ENCODE measurements at regions not wholly inside any gene's neighbourhood (a gene's known extent, or its start where the extent isn't known, plus 50 kb on each side); places are given as distances from the start of the nearest gene placed in this dataset.

DNA sequence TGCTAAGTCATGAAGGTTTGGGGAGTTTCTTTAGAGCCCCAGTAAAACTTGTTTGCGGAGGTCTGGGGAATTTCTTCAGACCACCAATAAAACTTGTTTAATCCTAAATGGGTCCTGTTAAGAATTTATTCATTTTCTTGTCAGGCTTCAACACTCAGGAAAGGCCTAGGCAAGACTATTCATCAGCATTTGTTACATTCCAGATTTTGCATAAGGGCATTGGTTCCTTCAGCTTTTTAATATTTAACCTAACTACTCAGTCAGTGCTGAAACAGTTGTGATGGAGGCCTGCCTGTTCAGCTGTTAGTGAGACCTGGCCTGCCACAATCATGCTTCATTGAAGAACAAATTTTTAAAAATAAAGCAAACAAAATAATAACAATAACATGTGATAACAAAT, 954.2 kb upstream of the SEMA6D start:
- Mint-ChIP-seq H3K4me1 (no peaks in the 10 kb centered on the region), H3K36me3 (ENCODE audit: low read depth) (no peaks in the 10 kb centered on the region), H3K27me3 (no peaks in the 10 kb centered on the region), H3K27ac (no peak overlapping the region), H3K4me3 (no peak overlapping the region)
- ATAC-seq (no peak), DNase-seq (no peak)
- H3K9me3 ChIP-seq (ENCODE audit: control insufficient read depth, low read length, poor library complexity, severe bottlenecking), result peaks cover 3% of the 10 kb centered on the region

DNA sequence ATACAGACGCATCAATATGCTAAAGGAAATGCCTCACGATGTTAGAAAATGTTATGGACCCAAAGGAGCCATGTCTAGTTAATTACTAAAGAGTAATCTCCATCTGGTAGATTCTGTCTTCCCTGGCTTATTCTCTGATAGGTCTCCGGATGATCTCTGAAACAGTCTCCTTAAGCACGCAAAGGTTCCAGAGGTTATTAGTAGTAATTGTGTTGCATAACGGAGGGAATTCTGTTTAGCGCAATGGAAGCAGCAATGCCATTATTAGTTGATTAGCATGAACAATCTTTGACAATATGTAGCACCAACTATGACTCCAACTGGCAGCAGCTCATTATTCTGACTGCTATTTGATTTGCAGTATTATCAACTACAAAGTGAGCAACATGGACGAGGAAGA, 952.5 kb upstream of the SEMA6D start:
- H3K9me3 ChIP-seq (ENCODE audit: control insufficient read depth, low read length, poor library complexity, severe bottlenecking), result peaks cover 3% of the 10 kb centered on the region
- no peak overlapping the region for H3K4me3 Mint-ChIP-seq
- H3K36me3 Mint-ChIP-seq (ENCODE audit: low read depth), result no peaks in the 10 kb centered on the region
- H3K27me3 Mint-ChIP-seq, result no peaks in the 10 kb centered on the region
- no peak overlapping the region for H3K27ac Mint-ChIP-seq
- H3K4me1 Mint-ChIP-seq, result no peaks in the 10 kb centered on the region
- ATAC-seq, result no peak
- no peak for DNase-seq

DNA sequence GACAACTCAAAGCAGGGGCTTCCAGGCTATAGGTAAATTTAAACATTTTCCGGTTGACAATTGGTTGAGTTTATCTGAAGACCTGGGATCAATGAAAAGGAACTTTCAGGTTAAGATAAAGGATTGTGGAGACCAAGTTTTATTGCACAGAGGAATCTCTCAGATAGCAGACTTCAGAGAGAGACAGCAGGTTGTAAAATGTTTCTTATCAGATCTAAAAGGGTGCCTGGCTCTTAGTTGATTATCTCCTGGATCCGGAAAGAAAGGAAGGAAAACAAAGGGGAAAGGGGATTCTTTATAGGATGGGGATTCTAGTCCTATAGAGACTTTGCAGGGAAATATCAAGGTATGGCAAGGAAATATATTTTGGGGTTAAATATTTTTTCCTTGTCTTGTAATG, 951.3 kb upstream of the SEMA6D start:
- H3K27me3 Mint-ChIP-seq, result no peaks in the 10 kb centered on the region
- peaks cover 3% of the 10 kb centered on the region for H3K9me3 ChIP-seq (ENCODE audit: control insufficient read depth, low read length, poor library complexity, severe bottlenecking)
- no peaks in the 10 kb centered on the region for H3K4me1 Mint-ChIP-seq
- ATAC-seq (no peak), DNase-seq (no peak)
- H3K27ac Mint-ChIP-seq, result no peak overlapping the region
- no peak overlapping the region for H3K4me3 Mint-ChIP-seq
- no peaks in the 10 kb centered on the region for H3K36me3 Mint-ChIP-seq (ENCODE audit: low read depth)

GRCh38 chr15:46768287-46768686, 949.0 kb upstream of the SEMA6D start:
- ATAC-seq (no peak), DNase-seq (no peak)
- Mint-ChIP-seq H3K36me3 (ENCODE audit: low read depth) (no peaks in the 10 kb centered on the region), H3K4me3 (no peak overlapping the region), H3K4me1 (no peaks in the 10 kb centered on the region), H3K27ac (no peak overlapping the region), H3K27me3 (no peaks in the 10 kb centered on the region)
- H3K9me3 ChIP-seq (ENCODE audit: control insufficient read depth, low read length, poor library complexity, severe bottlenecking), result peaks cover 3% of the 10 kb centered on the region

DNA sequence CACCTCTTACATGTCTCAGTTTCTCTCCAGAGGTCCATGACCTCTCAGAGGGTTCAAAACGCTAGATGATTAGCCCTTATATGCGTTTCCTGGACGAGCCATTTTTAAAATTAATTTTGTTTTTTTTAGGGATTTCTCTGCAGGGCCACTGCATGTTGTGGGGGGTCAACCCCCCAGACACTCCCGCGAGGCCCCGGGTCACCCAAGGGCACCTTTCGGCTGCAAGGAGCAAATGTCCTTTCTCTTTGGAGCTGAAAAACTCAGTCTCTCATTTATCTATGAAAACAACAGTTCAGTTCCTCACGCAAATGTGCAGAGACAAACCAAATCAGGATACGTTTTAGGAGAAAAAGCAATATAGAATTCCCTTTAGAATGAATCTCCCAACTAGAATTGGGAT, 944.3 kb upstream of the SEMA6D start:
- ATAC-seq (no peak), DNase-seq (no peak)
- Mint-ChIP-seq H3K27ac (no peak overlapping the region), H3K27me3 (no peaks in the 10 kb centered on the region), H3K4me1 (no peaks in the 10 kb centered on the region), H3K4me3 (no peak overlapping the region), H3K36me3 (ENCODE audit: low read depth) (no peaks in the 10 kb centered on the region)
- H3K9me3 ChIP-seq (ENCODE audit: control insufficient read depth, low read length, poor library complexity, severe bottlenecking), result no peaks in the 10 kb centered on the region

- H3K4me3 Mint-ChIP-seq, result no peak overlapping the region
- H3K36me3 Mint-ChIP-seq (ENCODE audit: low read depth), result no peaks in the 10 kb centered on the region
- ATAC-seq, result no peak
- H3K9me3 ChIP-seq (ENCODE audit: control insufficient read depth, low read length, poor library complexity, severe bottlenecking), result no peaks in the 10 kb centered on the region
- no peaks in the 10 kb centered on the region for H3K4me1 Mint-ChIP-seq
- H3K27me3 Mint-ChIP-seq, result no peaks in the 10 kb centered on the region
- no peak for DNase-seq
- no peak overlapping the region for H3K27ac Mint-ChIP-seq
Observed at GRCh38 chr15:46778876-46779275, 938.4 kb upstream of the SEMA6D start.

GRCh38 chr15:46786590-46787285, 930.6 kb upstream of the SEMA6D start:
- no peak overlapping the region for H3K27ac Mint-ChIP-seq
- no peak overlapping the region for H3K4me3 Mint-ChIP-seq
- H3K36me3 Mint-ChIP-seq (ENCODE audit: low read depth), result no peaks in the 10 kb centered on the region
- DNase-seq (no peak), ATAC-seq (no peak)
- no peaks in the 10 kb centered on the region for H3K9me3 ChIP-seq (ENCODE audit: control insufficient read depth, low read length, poor library complexity, severe bottlenecking)
- H3K27me3 Mint-ChIP-seq, result no peaks in the 10 kb centered on the region
- H3K4me1 Mint-ChIP-seq, result no peaks in the 10 kb centered on the region

DNA sequence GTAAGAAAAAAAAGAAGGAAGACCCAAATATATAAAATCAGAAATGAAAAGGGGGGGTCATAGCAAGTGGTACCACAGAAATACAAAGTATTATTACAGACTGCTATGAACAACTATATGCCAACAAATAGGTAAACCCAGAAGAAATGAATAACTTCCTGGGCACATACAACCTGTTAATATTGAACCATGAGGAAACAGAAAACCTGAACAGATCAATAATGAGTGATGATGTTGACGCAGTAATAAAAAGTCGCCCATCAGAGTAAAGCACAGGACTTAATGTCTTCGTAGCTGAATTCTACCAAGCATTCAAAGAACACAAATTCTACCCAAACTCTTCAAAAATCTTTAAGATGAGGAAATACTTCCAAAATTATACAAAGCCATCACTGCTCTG, 921.6 kb upstream of the SEMA6D start:
- Mint-ChIP-seq H3K27me3 (no peaks in the 10 kb centered on the region), H3K4me3 (no peak overlapping the region), H3K4me1 (no peaks in the 10 kb centered on the region), H3K27ac (no peak overlapping the region), H3K36me3 (ENCODE audit: low read depth) (no peaks in the 10 kb centered on the region)
- DNase-seq (no peak), ATAC-seq (no peak)
- no peaks in the 10 kb centered on the region for H3K9me3 ChIP-seq (ENCODE audit: control insufficient read depth, low read length, poor library complexity, severe bottlenecking)

GRCh38 chr15:46808834-46809233, 908.5 kb upstream of the SEMA6D start:
- Mint-ChIP-seq H3K27me3 (no peaks in the 10 kb centered on the region), H3K36me3 (ENCODE audit: low read depth) (no peaks in the 10 kb centered on the region), H3K27ac (no peak overlapping the region), H3K4me1 (no peaks in the 10 kb centered on the region), H3K4me3 (no peak overlapping the region)
- no peak for DNase-seq
- ATAC-seq, result no peak
- no peaks in the 10 kb centered on the region for H3K9me3 ChIP-seq (ENCODE audit: control insufficient read depth, low read length, poor library complexity, severe bottlenecking)

DNA sequence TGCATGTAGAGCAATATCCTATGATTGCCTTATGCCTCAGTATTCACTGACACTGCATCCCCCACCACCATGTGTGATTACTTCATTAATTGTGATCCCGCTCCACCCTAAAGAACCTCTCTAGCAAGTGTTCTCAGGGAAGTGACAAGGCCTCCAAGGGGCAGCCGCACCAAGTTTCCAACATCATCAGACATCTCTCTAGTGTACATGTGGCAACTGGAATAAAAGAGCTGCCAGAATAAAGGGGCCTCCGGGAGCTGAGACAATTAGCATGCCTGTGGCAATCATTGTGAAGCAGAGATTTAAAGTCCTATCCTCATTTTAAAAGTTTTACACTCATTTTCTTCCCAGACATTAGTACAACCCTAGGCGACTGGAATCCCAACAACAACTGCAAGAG, 902.1 kb upstream of the SEMA6D start:
- no peak overlapping the region for H3K4me3 Mint-ChIP-seq
- DNase-seq (no peak), ATAC-seq (no peak)
- H3K27ac Mint-ChIP-seq, result no peak overlapping the region
- no peaks in the 10 kb centered on the region for H3K36me3 Mint-ChIP-seq (ENCODE audit: low read depth)
- H3K27me3 Mint-ChIP-seq, result no peaks in the 10 kb centered on the region
- H3K4me1 Mint-ChIP-seq, result no peaks in the 10 kb centered on the region
- no peaks in the 10 kb centered on the region for H3K9me3 ChIP-seq (ENCODE audit: control insufficient read depth, low read length, poor library complexity, severe bottlenecking)

- Mint-ChIP-seq H3K4me3 (no peak overlapping the region), H3K36me3 (ENCODE audit: low read depth) (no peaks in the 10 kb centered on the region), H3K27me3 (no peaks in the 10 kb centered on the region), H3K4me1 (no peaks in the 10 kb centered on the region), H3K27ac (no peak overlapping the region)
- ATAC-seq, result no peak
- H3K9me3 ChIP-seq (ENCODE audit: control insufficient read depth, low read length, poor library complexity, severe bottlenecking), result no peaks in the 10 kb centered on the region
- no peak for DNase-seq
Observed at GRCh38 chr15:46815765-46816164, 901.5 kb upstream of the SEMA6D start.

- H3K27ac Mint-ChIP-seq, result no peak overlapping the region
- ATAC-seq (no peak), DNase-seq (no peak)
- no peaks in the 10 kb centered on the region for H3K9me3 ChIP-seq (ENCODE audit: control insufficient read depth, low read length, poor library complexity, severe bottlenecking)
- H3K4me3 Mint-ChIP-seq, result no peak overlapping the region
- H3K27me3 Mint-ChIP-seq, result no peaks in the 10 kb centered on the region
- H3K4me1 Mint-ChIP-seq, result no peaks in the 10 kb centered on the region
- H3K36me3 Mint-ChIP-seq (ENCODE audit: low read depth), result no peaks in the 10 kb centered on the region
Observed at GRCh38 chr15:46848704-46849103, 868.6 kb upstream of the SEMA6D start.

DNA sequence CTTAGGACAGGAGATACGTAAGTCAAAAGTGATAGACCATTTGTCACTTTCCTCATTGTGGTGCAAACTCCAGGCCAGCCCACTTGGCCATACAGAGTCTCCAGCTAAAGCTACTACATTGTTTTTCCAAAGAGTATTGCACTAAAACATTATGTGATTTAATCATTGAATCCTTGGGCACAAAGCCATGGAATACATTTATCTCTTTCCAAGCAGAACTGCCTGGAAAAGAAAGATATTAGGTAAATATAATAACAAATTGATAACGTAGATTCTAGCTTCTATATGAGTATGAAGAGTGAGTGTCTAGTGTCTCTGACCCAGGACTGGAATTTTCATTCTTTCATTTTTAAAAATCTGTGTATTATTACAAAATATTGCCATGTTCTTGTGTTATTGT, 863.7 kb upstream of the SEMA6D start:
- no peaks in the 10 kb centered on the region for H3K4me1 Mint-ChIP-seq
- no peaks in the 10 kb centered on the region for H3K9me3 ChIP-seq (ENCODE audit: control insufficient read depth, low read length, poor library complexity, severe bottlenecking)
- ATAC-seq (no peak), DNase-seq (no peak)
- no peaks in the 10 kb centered on the region for H3K27me3 Mint-ChIP-seq
- no peak overlapping the region for H3K27ac Mint-ChIP-seq
- H3K36me3 Mint-ChIP-seq (ENCODE audit: low read depth), result no peaks in the 10 kb centered on the region
- no peak overlapping the region for H3K4me3 Mint-ChIP-seq

- H3K9me3 ChIP-seq (ENCODE audit: control insufficient read depth, low read length, poor library complexity, severe bottlenecking), result no peaks in the 10 kb centered on the region
- DNase-seq, result no peak
Observed at GRCh38 chr15:46854564-46854963, 862.7 kb upstream of the SEMA6D start.

More at GRCh38 chr15:46854564-46854963, 862.7 kb upstream of the SEMA6D start:
- ATAC-seq, result no peak
- H3K36me3 Mint-ChIP-seq (ENCODE audit: low read depth), result no peaks in the 10 kb centered on the region
- no peak overlapping the region for H3K27ac Mint-ChIP-seq
- no peaks in the 10 kb centered on the region for H3K4me1 Mint-ChIP-seq
- H3K4me3 Mint-ChIP-seq, result no peak overlapping the region
- no peaks in the 10 kb centered on the region for H3K27me3 Mint-ChIP-seq
